ENCODE measurements at regions not wholly inside any gene's neighbourhood (a gene's known extent, or its start where the extent isn't known, plus 50 kb on each side); places are given as distances from the start of the nearest gene placed in this dataset.
A peak's percentile ranks its signal among the peaks of the same experiment; 100 is the strongest.

- no peak for DNase-seq
These were observed 135.1 kb upstream of the MYLIP start for GRCh38 chr6:15993716-15994228.

GRCh38 chr6:15990179-15990578, 138.7 kb upstream of the MYLIP start:
- no peak for DNase-seq

- no peak for DNase-seq
These were observed 139.5 kb upstream of the MYLIP start for GRCh38 chr6:15989397-15989796.

- no peak for DNase-seq
These were observed 141.3 kb upstream of the MYLIP start for GRCh38 chr6:15987569-15987968.

- no peak for DNase-seq
These were observed 142.8 kb upstream of the MYLIP start for GRCh38 chr6:15986027-15986629.

- DNase-seq, result no peak
These were observed 143.4 kb upstream of the MYLIP start for GRCh38 chr6:15985379-15985959.

- DNase-seq, result no peak
These were observed 146.9 kb upstream of the MYLIP start for GRCh38 chr6:15981956-15982355.

GRCh38 chr6:15980801-15981200, 148.1 kb upstream of the MYLIP start:
- no peak for DNase-seq

GRCh38 chr6:15978426-15978825, 150.5 kb upstream of the MYLIP start:
- no peak for DNase-seq

GRCh38 chr6:15977050-15977449, 151.8 kb upstream of the MYLIP start:
- DNase-seq, result no peak

- no peak for DNase-seq
These were observed 154.1 kb upstream of the MYLIP start for GRCh38 chr6:15974817-15975216.

GRCh38 chr6:15970517-15970916, 158.4 kb upstream of the MYLIP start:
- DNase-seq, result no peak

GRCh38 chr6:15969236-15969778, 159.6 kb upstream of the MYLIP start:
- no peak for DNase-seq

GRCh38 chr6:15968519-15968918, 160.4 kb upstream of the MYLIP start:
- no peak for DNase-seq

- no peak for DNase-seq
These were observed 162.8 kb upstream of the MYLIP start for GRCh38 chr6:15966000-15966520.

- peak; percentile 14 to 63 for DNase-seq
These were observed 166.5 kb upstream of the MYLIP start for GRCh38 chr6:15962449-15962764.

- no peak for DNase-seq
These were observed 167.0 kb upstream of the MYLIP start for GRCh38 chr6:15961635-15962448.

- DNase-seq, result no peak
These were observed 167.9 kb upstream of the MYLIP start for GRCh38 chr6:15960740-15961634.

GRCh38 chr6:15957655-15958169, 171.2 kb upstream of the MYLIP start:
- no peak for DNase-seq

GRCh38 chr6:15956205-15957106, 172.4 kb upstream of the MYLIP start:
- DNase-seq, result no peak

- no peak for DNase-seq
These were observed 173.4 kb upstream of the MYLIP start for GRCh38 chr6:15955484-15955883.

All from SW 1271 (cell line).